Gastrocnemius medialis (tissue), 4 donors: ENCODE measurements at regions not wholly inside any gene's neighbourhood (a gene's known extent, or its start where the extent isn't known, plus 50 kb on each side); places are given as distances from the start of the nearest gene placed in this dataset.

ENCODE experiments used
- CTCF ChIP-seq, 5 experiments: fragments of 450-650 bp in 3 of 5; fragments of 200-600 bp in 2 of 5; sonication (generic) in 2 of 5; IDR thresholded peaks in 4 of 5; conservative IDR thresholded peaks in 1 of 5; 1 replicate in 4 of 5; 2 replicates in 1 of 5; pipeline ENCODE4 v1.5.1; 2016 to 2019; ENCODE audit warnings: antibody characterized with exemption in 5 of 5, mild to moderate bottlenecking in 3 of 5, moderate library complexity in 3 of 5
- POLR2A ChIP-seq, 2 donors: fragments of 450-650 bp; IDR thresholded peaks; one replicate each; pipeline ENCODE4 v1.6.1; 2017; ENCODE audit warnings: antibody characterized with exemption in 2 of 2, mild to moderate bottlenecking in 2 of 2, moderate library complexity in 2 of 2

DNA sequence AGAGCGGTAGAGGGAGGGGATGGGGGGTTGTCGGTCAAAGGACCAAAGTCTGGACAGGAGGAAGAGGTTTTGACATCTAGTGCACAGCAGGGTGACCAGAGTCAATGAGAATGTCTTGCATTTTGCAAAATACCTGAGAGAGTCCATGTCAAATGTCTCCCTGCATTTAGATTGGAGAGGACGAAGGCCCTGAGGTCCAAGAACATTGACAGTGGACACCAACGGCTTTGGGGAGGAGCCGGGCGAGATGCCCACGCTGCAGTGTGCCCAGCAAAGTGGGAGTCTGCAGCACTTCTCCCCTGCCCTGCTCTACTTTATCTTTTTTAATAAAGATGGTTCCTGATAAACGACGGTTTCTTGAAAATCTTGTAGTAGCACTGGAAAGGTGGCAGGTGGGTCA is 67.4 kb upstream of the TAMM41 start:
- TF ChIP-seq CTCF (IDR thresholded peaks at IDR 0.05 in 4 of 5, conservative IDR thresholded peaks at IDR 0.05 in 1 of 5), result no peak
- no peak for TF ChIP-seq POLR2A (IDR thresholded peaks at IDR 0.05)
